Breast epithelium (tissue), 4 donors: ENCODE measurements at regions not wholly inside any gene's neighbourhood (a gene's known extent, or its start where the extent isn't known, plus 50 kb on each side); places are given as distances from the start of the nearest gene placed in this dataset.

Experiments used
- DNase-seq, 2 donors: peaks; one replicate each; pipeline ENCODE4 v3.0.0-alpha.2; 2019; ENCODE audit warnings: low spot score in 2 of 2
- H3K27ac ChIP-seq, 2 donors: fragments of 200-600 bp; sonication (generic) in 1 of 2; one replicate each; pipeline ENCODE4 v1.5.1; 2016 to 2019; ENCODE audit warnings: mild to moderate bottlenecking in 1 of 2
- H3K27me3 ChIP-seq, 2 donors: fragments of 200-600 bp; sonication (generic) in 1 of 2; one replicate each; pipeline versions ENCODE4 v1.5.1 to v1.6.0; 2017 to 2019; ENCODE audit warnings: control low read depth in 1 of 2, mild to moderate bottlenecking in 1 of 2
- H3K36me3 ChIP-seq: fragments of 200-600 bp; one replicate; pipeline ENCODE4 v1.5.1; 2019
- H3K4me1 ChIP-seq, 2 donors: fragments of 200-600 bp; sonication (generic); one replicate each; pipeline ENCODE4 v1.5.1; 2016 to 2019; ENCODE audit warnings: control low read depth in 1 of 2
- H3K4me3 ChIP-seq, 3 donors: fragments of 200-600 bp; sonication (generic); 1 replicate in 2 of 3; 2 replicates in 1 of 3; pipeline ENCODE4 v1.5.1; 2016 to 2019; ENCODE audit warnings: mild to moderate bottlenecking in 3 of 3, moderate library complexity in 2 of 3
- H3K9me3 ChIP-seq, 2 donors: fragments of 200-600 bp; sonication (generic) in 1 of 2; one replicate each; pipeline ENCODE4 v1.5.1; 2016 to 2019; ENCODE audit warnings: control low read depth in 1 of 2
- POLR2A ChIP-seq: fragments of 450-650 bp; IDR thresholded peaks from one replicate; pipeline ENCODE4 v1.6.1; 2016; ENCODE audit warnings: antibody characterized with exemption, mild to moderate bottlenecking, moderate library complexity
- POLR2AphosphoS5 ChIP-seq, 3 donors: sonication (generic); formaldehyde crosslinking; IDR thresholded peaks; one replicate each; pipeline ENCODE4 v1.6.1; 2017; ENCODE audit warnings: antibody characterized with exemption in 3 of 3
- intact Hi-C: fragments of 100-400 bp; cut with DNase I; formaldehyde crosslinking; loops from one replicate; pipeline ENCODE4 v1.15.1; 2023; ENCODE audit warnings: low total_unique reads
- TF ChIP-seq, protein P1 (sequence below), 3 donors: fragments of 450-650 bp; IDR thresholded peaks; one replicate each; pipeline ENCODE4 v1.5.1; 2016 to 2017; ENCODE audit warnings: antibody characterized with exemption in 3 of 3, mild to moderate bottlenecking in 3 of 3, moderate library complexity in 3 of 3

GRCh38 chr4:119823891-119824290 is 195.3 kb upstream of the PDE5A start:
- peaks cover 0 to 4% of the 10 kb centered on the region in 2 donors for H3K9me3 ChIP-seq
- intact Hi-C loops: no loop called here
- DNase-seq: no peak
- H3K4me1 ChIP-seq: no peaks in the 10 kb centered on the region
- no peaks in the 10 kb centered on the region for H3K27me3 ChIP-seq
- no peak overlapping the region for H3K4me3 ChIP-seq
- TF ChIP-seq, protein P1, sequence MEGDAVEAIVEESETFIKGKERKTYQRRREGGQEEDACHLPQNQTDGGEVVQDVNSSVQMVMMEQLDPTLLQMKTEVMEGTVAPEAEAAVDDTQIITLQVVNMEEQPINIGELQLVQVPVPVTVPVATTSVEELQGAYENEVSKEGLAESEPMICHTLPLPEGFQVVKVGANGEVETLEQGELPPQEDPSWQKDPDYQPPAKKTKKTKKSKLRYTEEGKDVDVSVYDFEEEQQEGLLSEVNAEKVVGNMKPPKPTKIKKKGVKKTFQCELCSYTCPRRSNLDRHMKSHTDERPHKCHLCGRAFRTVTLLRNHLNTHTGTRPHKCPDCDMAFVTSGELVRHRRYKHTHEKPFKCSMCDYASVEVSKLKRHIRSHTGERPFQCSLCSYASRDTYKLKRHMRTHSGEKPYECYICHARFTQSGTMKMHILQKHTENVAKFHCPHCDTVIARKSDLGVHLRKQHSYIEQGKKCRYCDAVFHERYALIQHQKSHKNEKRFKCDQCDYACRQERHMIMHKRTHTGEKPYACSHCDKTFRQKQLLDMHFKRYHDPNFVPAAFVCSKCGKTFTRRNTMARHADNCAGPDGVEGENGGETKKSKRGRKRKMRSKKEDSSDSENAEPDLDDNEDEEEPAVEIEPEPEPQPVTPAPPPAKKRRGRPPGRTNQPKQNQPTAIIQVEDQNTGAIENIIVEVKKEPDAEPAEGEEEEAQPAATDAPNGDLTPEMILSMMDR (IDR thresholded peaks at IDR 0.05): no peak
- TF ChIP-seq POLR2A (no peak), POLR2AphosphoS5 (IDR thresholded peaks at IDR 0.05) (no peak)
- no peak overlapping the region for H3K27ac ChIP-seq
- no peaks in the 10 kb centered on the region for H3K36me3 ChIP-seq

- peaks cover 0 to 1% of the 10 kb centered on the region in 2 donors for H3K9me3 ChIP-seq
- H3K36me3 ChIP-seq: no peaks in the 10 kb centered on the region
- TF ChIP-seq, protein P1 (IDR thresholded peaks at IDR 0.05): no peak
- TF ChIP-seq POLR2A (no peak), POLR2AphosphoS5 (IDR thresholded peaks at IDR 0.05) (no peak)
- intact Hi-C loops: no loop called here
- no peak overlapping the region for H3K4me3 ChIP-seq
- no peaks in the 10 kb centered on the region for H3K27me3 ChIP-seq
- H3K4me1 ChIP-seq: no peaks in the 10 kb centered on the region
- DNase-seq: no peak
- H3K27ac ChIP-seq: no peak overlapping the region
Measured at GRCh38 chr4:119823045-119823444, 194.4 kb upstream of the PDE5A start.

GRCh38 chr4:119816473-119816872 is 187.9 kb upstream of the PDE5A start:
- Histone ChIP-seq H3K27me3 (no peaks in the 10 kb centered on the region), H3K27ac (no peak overlapping the region), H3K4me1 (no peaks in the 10 kb centered on the region), H3K36me3 (no peaks in the 10 kb centered on the region), H3K9me3 (peaks cover 6 to 8% of the 10 kb centered on the region in 2 donors), H3K4me3 (no peak overlapping the region)
- intact Hi-C loops: no loop called here
- no peak for DNase-seq
- no peak for TF ChIP-seq POLR2A
- no peak for TF ChIP-seq POLR2AphosphoS5 (IDR thresholded peaks at IDR 0.05)
- TF ChIP-seq, protein P1 (IDR thresholded peaks at IDR 0.05): no peak

- Histone ChIP-seq H3K36me3 (no peaks in the 10 kb centered on the region), H3K27ac (no peak overlapping the region), H3K9me3 (peaks cover 6 to 17% of the 10 kb centered on the region in 2 donors), H3K27me3 (no peaks in the 10 kb centered on the region), H3K4me3 (no peak overlapping the region), H3K4me1 (no peaks in the 10 kb centered on the region)
- no peak for TF ChIP-seq POLR2A
- TF ChIP-seq POLR2AphosphoS5 (IDR thresholded peaks at IDR 0.05): no peak
- TF ChIP-seq, protein P1 (IDR thresholded peaks at IDR 0.05): no peak
- intact Hi-C loops: loop anchor here (5.0 kb wide), 1 partner anchor 1437 kb away; no protein-coding TSS in a partner anchor
- no peak for DNase-seq
Measured at GRCh38 chr4:119810001-119810400, 181.4 kb upstream of the PDE5A start.

GRCh38 chr4:119804404-119804803 is 175.8 kb upstream of the PDE5A start:
- TF ChIP-seq POLR2A (no peak), POLR2AphosphoS5 (IDR thresholded peaks at IDR 0.05) (no peak)
- TF ChIP-seq, protein P1 (IDR thresholded peaks at IDR 0.05): no peak
- intact Hi-C loops: no loop called here
- H3K36me3 ChIP-seq: no peaks in the 10 kb centered on the region
- no peak overlapping the region for H3K27ac ChIP-seq
- no peak for DNase-seq
- no peaks in the 10 kb centered on the region for H3K27me3 ChIP-seq
- H3K9me3 ChIP-seq: peaks cover 0 to 9% of the 10 kb centered on the region in 2 donors
- H3K4me1 ChIP-seq: no peaks in the 10 kb centered on the region
- no peak overlapping the region for H3K4me3 ChIP-seq
